Skeletal muscle satellite cell (primary cell): ENCODE measurements at regions not wholly inside any gene's neighbourhood (a gene's known extent, or its start where the extent isn't known, plus 50 kb on each side); places are given as distances from the start of the nearest gene placed in this dataset.

Source experiments
- H3K27me3 ChIP-seq: 2 replicates; pipeline ENCODE4 v1.7.0; 2013; ENCODE audit warnings: low read length; ENCODE audit not compliant: control insufficient read depth, insufficient read depth
- H3K36me3 ChIP-seq: 2 replicates; pipeline ENCODE4 v1.7.0; 2013; ENCODE audit warnings: mild to moderate bottlenecking, control low read depth, low read length; ENCODE audit not compliant: insufficient read depth
- H3K4me1 ChIP-seq: 2 replicates; pipeline ENCODE4 v1.7.0; 2013; ENCODE audit warnings: low read length; ENCODE audit not compliant: control insufficient read depth, insufficient read depth
- H3K4me2 ChIP-seq: 2 replicates; pipeline ENCODE4 v1.7.0; 2013; ENCODE audit warnings: mild to moderate bottlenecking, low read length
- H3K4me3 ChIP-seq: 2 replicates; pipeline ENCODE4 v1.7.0; 2013; ENCODE audit warnings: low read length
- H3K9ac ChIP-seq: 2 replicates; pipeline ENCODE4 v1.7.0; 2013; ENCODE audit warnings: mild to moderate bottlenecking, low read depth, low read length, moderate library complexity
- H3K9me3 ChIP-seq: replicated peaks from 2 replicates; pipeline ENCODE4 v1.7.0; 2013; ENCODE audit warnings: mild to moderate bottlenecking, control low read depth, low read length

DNA sequence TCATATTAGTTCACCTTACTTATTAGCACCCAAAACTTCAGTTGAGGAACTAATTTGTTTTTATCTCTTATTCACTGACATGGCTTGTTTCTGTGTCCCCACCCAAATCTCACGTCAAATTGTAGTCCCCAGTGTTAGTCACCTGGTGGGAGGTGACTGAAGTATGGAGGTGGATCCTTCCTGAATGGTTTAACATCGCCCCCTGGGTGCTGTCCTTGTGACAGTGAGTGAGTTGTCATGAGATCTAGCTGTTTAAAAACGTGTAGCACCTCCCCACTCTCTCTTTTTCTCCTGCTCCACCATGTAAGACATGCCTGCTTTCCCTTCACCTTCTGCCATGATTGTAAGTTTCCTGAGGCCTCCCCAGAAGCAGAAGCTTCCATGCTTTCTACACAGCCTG lies 75.0 kb upstream of the HECTD2 start:
- Histone ChIP-seq H3K27me3 (no peaks in the 10 kb centered on the region), H3K9me3 (no peaks in the 10 kb centered on the region), H3K36me3 (no peaks in the 10 kb centered on the region), H3K4me3 (no peak overlapping the region), H3K9ac (no peak overlapping the region), H3K4me1 (no peaks in the 10 kb centered on the region), H3K4me2 (no peak overlapping the region)

GRCh38 chr10:91339729-91340128 lies 70.4 kb upstream of the HECTD2 start:
- H3K9ac ChIP-seq = no peak overlapping the region
- H3K4me3 ChIP-seq = no peak overlapping the region
- H3K9me3 ChIP-seq = no peaks in the 10 kb centered on the region
- no peaks in the 10 kb centered on the region for H3K36me3 ChIP-seq
- no peak overlapping the region for H3K4me2 ChIP-seq
- peaks cover 15% of the 10 kb centered on the region for H3K4me1 ChIP-seq
- no peaks in the 10 kb centered on the region for H3K27me3 ChIP-seq

DNA sequence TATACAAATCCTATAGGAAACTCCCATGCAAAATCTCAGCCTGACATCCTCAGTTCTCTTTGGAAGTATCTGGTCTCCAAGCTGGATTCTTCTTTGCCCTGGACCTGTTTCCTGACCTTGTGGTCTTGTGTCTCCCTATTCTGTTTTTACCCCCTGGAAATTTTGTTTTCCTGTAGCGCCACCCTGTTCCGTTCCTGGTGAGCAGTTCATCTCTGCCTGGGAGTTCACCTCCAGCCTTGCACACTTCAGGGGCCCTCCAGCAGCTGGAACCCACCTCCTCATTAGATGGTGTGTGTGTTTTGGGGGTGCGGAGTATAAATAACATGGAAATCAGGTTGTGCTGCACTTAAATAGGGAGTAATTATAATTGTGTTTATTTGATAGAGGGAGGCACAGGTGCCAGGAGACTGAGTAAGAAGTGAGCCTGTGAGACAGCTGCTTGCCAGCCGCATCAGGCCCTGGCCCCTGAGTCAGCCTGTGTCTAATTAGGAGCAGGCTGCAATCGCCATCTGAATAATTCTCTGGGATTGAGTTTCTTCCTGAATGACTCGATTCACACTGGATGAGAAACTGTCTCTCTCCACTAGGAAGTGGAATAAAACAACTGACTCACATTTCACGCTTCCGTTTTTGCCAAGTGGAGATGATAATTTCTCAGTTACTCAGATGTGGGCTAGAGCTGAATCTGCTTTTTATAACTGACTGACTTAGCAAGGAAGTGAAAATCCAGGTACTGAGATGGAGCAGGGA lies 69.4 kb upstream of the HECTD2 start:
- H3K36me3 ChIP-seq = no peaks in the 10 kb centered on the region
- peak overlapping the region; percentile 43 for H3K9ac ChIP-seq
- H3K9me3 ChIP-seq = no peaks in the 10 kb centered on the region
- peak overlapping the region; percentile 59 for H3K4me2 ChIP-seq
- H3K27me3 ChIP-seq = no peaks in the 10 kb centered on the region
- peaks cover 22% of the 10 kb centered on the region for H3K4me1 ChIP-seq
- H3K4me3 ChIP-seq = peak overlapping the region; percentile 19

- no peaks in the 10 kb centered on the region for H3K9me3 ChIP-seq
- peak overlapping the region; percentile 43 for H3K9ac ChIP-seq
- no peaks in the 10 kb centered on the region for H3K27me3 ChIP-seq
- no peak overlapping the region for H3K4me3 ChIP-seq
- peak overlapping the region; percentile 59 for H3K4me2 ChIP-seq
- H3K36me3 ChIP-seq = no peaks in the 10 kb centered on the region
- H3K4me1 ChIP-seq = peaks cover 30% of the 10 kb centered on the region
These were observed 68.5 kb upstream of the HECTD2 start for GRCh38 chr10:91341686-91342085.

DNA sequence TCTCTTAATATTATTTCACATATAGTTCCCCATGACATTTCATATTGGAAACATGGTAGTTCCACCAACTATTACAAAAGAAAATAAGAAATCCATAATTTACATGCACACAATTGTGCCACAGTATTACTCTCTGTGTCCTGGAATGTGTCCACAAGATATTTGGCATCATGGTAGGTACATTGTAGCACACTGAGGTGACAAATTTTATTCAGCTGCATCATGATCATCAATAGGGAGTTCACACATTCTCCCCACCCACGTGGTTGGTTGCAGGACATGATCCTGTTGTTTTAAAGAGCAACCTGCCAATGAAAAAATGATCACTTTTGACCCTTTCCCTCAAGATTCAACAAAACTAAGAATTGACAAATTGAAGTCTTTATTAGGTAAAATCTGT lies 67.1 kb upstream of the HECTD2 start:
- H3K27me3 ChIP-seq = no peaks in the 10 kb centered on the region
- H3K4me3 ChIP-seq = no peak overlapping the region

GRCh38 chr10:91344117-91344856 lies 65.9 kb upstream of the HECTD2 start:
- Histone ChIP-seq H3K9ac (no peak overlapping the region), H3K27me3 (no peaks in the 10 kb centered on the region), H3K4me2 (no peak overlapping the region), H3K36me3 (no peaks in the 10 kb centered on the region), H3K9me3 (no peaks in the 10 kb centered on the region), H3K4me3 (no peak overlapping the region), H3K4me1 (peaks cover 40% of the 10 kb centered on the region)

More for the DNA sequence above, 67.1 kb upstream of the HECTD2 start:
- H3K4me1 ChIP-seq = peaks cover 30% of the 10 kb centered on the region
- no peaks in the 10 kb centered on the region for H3K36me3 ChIP-seq
- H3K4me2 ChIP-seq = no peak overlapping the region
- H3K9me3 ChIP-seq = no peaks in the 10 kb centered on the region
- H3K9ac ChIP-seq = no peak overlapping the region

- Histone ChIP-seq H3K4me1 (peaks cover 49% of the 10 kb centered on the region), H3K9ac (no peak overlapping the region), H3K4me2 (no peak overlapping the region), H3K4me3 (no peak overlapping the region), H3K9me3 (no peaks in the 10 kb centered on the region), H3K27me3 (no peaks in the 10 kb centered on the region), H3K36me3 (no peaks in the 10 kb centered on the region)
These were observed 64.4 kb upstream of the HECTD2 start for GRCh38 chr10:91345716-91346115.

DNA sequence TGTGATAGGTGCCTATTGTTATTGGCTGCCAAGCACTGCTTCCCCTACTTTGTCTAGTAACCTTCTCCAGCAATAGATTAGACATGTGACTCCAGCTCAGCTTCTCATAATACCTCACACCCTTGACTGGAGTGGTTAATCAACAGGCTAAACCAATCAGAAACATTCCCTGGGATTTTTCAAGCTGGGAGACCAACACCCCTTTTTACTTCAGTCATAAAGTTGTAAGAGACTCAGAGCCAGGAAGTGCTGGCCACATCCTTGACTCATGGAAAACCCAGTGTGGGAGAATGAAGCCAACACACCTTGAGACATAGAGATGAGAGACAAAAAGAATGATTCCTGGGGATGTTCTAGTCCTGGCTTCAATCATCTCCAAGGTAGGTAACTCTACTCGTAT lies 62.6 kb upstream of the HECTD2 start:
- Histone ChIP-seq H3K36me3 (no peaks in the 10 kb centered on the region), H3K9me3 (no peaks in the 10 kb centered on the region), H3K27me3 (no peaks in the 10 kb centered on the region), H3K4me3 (no peak overlapping the region), H3K9ac (no peak overlapping the region), H3K4me2 (no peak overlapping the region), H3K4me1 (peaks cover 51% of the 10 kb centered on the region)

- Histone ChIP-seq H3K9me3 (no peaks in the 10 kb centered on the region), H3K36me3 (no peaks in the 10 kb centered on the region), H3K27me3 (no peaks in the 10 kb centered on the region), H3K4me2 (peak overlapping the region; percentile 37), H3K4me3 (no peak overlapping the region), H3K9ac (peak overlapping the region; percentile 25), H3K4me1 (peaks cover 57% of the 10 kb centered on the region)
These were observed 60.8 kb upstream of the HECTD2 start for GRCh38 chr10:91349381-91349780.

DNA sequence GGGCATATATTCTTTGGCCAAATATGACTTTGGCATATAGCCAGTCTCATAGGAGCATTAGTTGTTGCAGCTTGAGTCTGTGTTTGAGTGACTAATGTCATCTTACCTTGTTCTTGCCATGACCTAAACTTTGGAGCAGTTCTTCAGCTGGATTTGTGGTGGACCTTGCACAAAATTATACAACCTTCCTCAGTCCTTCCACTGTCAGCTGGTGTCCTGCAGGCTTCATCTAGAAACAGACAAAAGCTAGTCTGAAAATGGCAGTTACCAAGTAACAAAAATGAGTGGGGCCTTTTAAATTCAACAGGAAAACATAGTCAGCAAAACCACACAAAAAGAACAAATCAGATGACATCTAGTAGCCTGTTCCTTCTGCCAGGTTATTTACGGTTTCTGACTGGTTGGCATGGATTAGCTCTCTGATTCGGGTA lies 59.5 kb upstream of the HECTD2 start:
- Histone ChIP-seq H3K4me3 (no peak overlapping the region), H3K27me3 (no peaks in the 10 kb centered on the region), H3K9me3 (no peaks in the 10 kb centered on the region), H3K9ac (peak overlapping the region; percentile 45), H3K4me2 (peak overlapping the region; percentile 45), H3K36me3 (no peaks in the 10 kb centered on the region), H3K4me1 (peaks cover 56% of the 10 kb centered on the region)

GRCh38 chr10:91352760-91353159 lies 57.4 kb upstream of the HECTD2 start:
- Histone ChIP-seq H3K4me3 (no peak overlapping the region), H3K4me1 (peaks cover 46% of the 10 kb centered on the region), H3K9ac (no peak overlapping the region), H3K36me3 (no peaks in the 10 kb centered on the region), H3K27me3 (no peaks in the 10 kb centered on the region), H3K4me2 (no peak overlapping the region), H3K9me3 (no peaks in the 10 kb centered on the region)
